H1 (cell line): ENCODE measurements at regions not wholly inside any gene's neighbourhood (a gene's known extent, or its start where the extent isn't known, plus 50 kb on each side); places are given as distances from the start of the nearest gene placed in this dataset.

Source experiments
- ATF2 ChIP-seq: IDR thresholded peaks from 2 replicates; pipeline ENCODE4 v1.6.1; 2012; ENCODE audit warnings: low read length, inconsistent platforms
- CHD7 ChIP-seq: fragments of 300-600 bp; sonication (generic); IDR thresholded peaks from 2 replicates; pipeline ENCODE4 v1.7.1; 2012; ENCODE audit warnings: low read length, moderate library complexity, mild to moderate bottlenecking, inconsistent platforms; ENCODE audit not compliant: insufficient replicate concordance
- EGR1 ChIP-seq: IDR thresholded peaks from 2 replicates; pipeline ENCODE4 v1.6.1; 2011; ENCODE audit warnings: low read depth, low read length, borderline replicate concordance
- GABPA ChIP-seq: IDR thresholded peaks from 2 replicates; pipeline ENCODE4 v1.6.1; 2011; ENCODE audit warnings: mild to moderate bottlenecking, low read length, moderate library complexity, borderline replicate concordance; ENCODE audit not compliant: insufficient read depth
- KDM4A ChIP-seq: IDR thresholded peaks from one replicate; pipeline ENCODE4 v1.7.1; 2012; ENCODE audit warnings: low read depth, mild to moderate bottlenecking, moderate library complexity, low read length, inconsistent platforms; ENCODE audit not compliant: severe bottlenecking
- SIRT6 ChIP-seq: IDR thresholded peaks from one replicate; pipeline ENCODE4 v1.7.1; 2012; ENCODE audit warnings: low read length, inconsistent platforms
- SP1 ChIP-seq: IDR thresholded peaks from 2 replicates; pipeline ENCODE4 v1.6.1; 2011; ENCODE audit warnings: low read depth, low read length
- SP4 ChIP-seq: IDR thresholded peaks from 2 replicates; pipeline ENCODE4 v1.6.1; 2012; ENCODE audit warnings: low read length, inconsistent platforms
- SUZ12 ChIP-seq: fragments of 200-600 bp; sonication (generic); IDR thresholded peaks from 2 replicates; pipeline ENCODE4 v1.6.1; 2012; ENCODE audit warnings: mild to moderate bottlenecking, inconsistent platforms, low read length, moderate library complexity, mixed read lengths
- TCF12 ChIP-seq: IDR thresholded peaks from 2 replicates; pipeline ENCODE4 v1.6.1; 2011; ENCODE audit warnings: low read depth, mild to moderate bottlenecking, low read length
- TEAD4 ChIP-seq: IDR thresholded peaks from 2 replicates; pipeline ENCODE4 v1.6.1; 2012; ENCODE audit warnings: low read depth, low read length, inconsistent platforms, mixed read lengths

- TF ChIP-seq CHD7 (no peak), KDM4A (no peak), SIRT6 (no peak), EGR1 (no peak), SP4 (no peak), SP1 (no peak), GABPA (no peak), TEAD4 (no peak), TCF12 (no peak), ATF2 (no peak), SUZ12 (no peak)
Observed at GRCh38 chr16:86292942-86293341, 217.4 kb upstream of the FOXF1 start (continued).
